ENCODE measurements at regions not wholly inside any gene's neighbourhood (a gene's known extent, or its start where the extent isn't known, plus 50 kb on each side); places are given as distances from the start of the nearest gene placed in this dataset.

GRCh38 chr12:28795311-28795710, 353.8 kb upstream of the FAR2 start:
- TF ChIP-seq CTCF (IDR thresholded peaks at IDR 0.05; ENCODE audit: insufficient read depth, low read length) (no peak), POLR2AphosphoS5 (IDR thresholded peaks at IDR 0.05; ENCODE audit: low read depth) (no peak), GABPA (IDR thresholded peaks at IDR 0.05; ENCODE audit: low read depth) (no peak)

Measured in HL-60 (cell line).